Fibroblast of skin of left biceps (primary cell): ENCODE measurements at regions not wholly inside any gene's neighbourhood (a gene's known extent, or its start where the extent isn't known, plus 50 kb on each side); places are given as distances from the start of the nearest gene placed in this dataset.
"Not testable (repeated sequence)": the region's sequence is repeated elsewhere in the genome, so short reads cannot be mapped to it uniquely, and the experiment has no call there.

ENCODE experiments used
- DNase-seq, 2 experiments: peaks; one replicate each; pipeline ENCODE4 v3.0.0-alpha.2; 2013; ENCODE audit warnings: low read depth in 2 of 2

- no peak for DNase-seq
These were observed 1639.4 kb upstream of the C9orf72 start for GRCh38 chr9:29212397-29213387.

DNA sequence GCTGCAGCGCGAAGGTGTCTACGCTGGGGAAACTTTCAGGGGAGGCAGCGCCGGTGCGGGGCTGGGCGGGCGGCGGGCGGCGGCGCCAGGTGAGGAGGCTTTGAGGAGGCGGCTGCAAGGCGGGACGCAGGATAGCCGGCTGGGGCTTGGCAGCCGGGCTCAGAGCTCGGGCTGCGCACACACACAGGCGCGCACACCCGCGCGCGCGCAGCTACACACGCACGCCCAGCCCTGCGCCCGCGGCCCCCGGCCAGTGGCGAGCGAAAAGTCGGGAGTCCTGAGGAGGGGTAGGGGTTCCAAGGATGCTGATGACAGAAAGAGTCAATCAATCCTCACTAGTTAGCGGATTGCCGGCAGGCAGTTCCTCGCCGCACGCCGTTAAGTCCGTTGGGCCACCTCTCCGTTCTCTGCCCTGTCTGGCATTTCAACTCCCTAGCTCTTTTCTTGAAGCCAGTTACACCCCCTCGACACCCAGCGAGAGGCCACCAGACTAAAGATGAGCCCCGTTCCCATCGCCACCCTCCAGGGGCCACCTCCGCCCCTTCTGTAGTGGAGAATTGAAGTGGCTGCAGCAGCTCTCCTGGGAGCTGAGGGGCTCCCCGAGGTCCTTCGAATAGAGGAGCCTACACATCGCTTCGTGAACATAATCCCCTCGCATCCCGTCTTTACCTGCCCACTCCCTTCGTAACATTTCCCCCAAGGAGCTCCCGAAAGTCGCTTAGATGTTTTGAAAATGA is 1640.3 kb upstream of the C9orf72 start, which contains the start of gene LINGO2:
TSS of gene LINGO2 (minus strand) at position 185 of the 737 bp plus-strand sequence.
- DNase-seq: no peak

DNA sequence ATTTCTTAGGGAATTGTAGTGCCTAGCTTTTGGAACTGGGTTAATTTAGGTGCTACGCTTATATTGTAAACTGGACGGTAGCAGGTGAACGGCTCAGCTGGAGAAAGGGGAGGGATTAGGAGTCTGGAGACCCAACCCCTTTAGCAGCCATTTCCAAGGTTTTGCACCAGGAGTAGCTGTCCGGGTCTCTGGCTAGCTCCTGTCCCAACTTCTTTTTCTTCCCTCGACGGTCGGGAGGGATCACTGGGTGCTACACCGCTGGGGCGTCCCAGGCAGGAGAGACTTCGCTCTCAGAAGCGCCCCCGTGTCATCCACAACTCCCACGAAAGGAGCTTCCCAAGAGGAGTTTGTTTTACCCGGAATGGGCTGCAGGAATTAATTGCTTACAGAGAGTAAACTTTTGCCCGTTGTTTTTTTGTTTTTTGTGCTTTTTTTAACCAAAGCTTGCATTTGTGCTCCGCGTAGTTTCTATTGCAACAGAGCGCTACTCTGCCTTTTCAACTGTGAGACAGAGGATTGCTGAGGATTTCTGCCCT is 1640.9 kb upstream of the C9orf72 start:
- DNase-seq: no peak

DNA sequence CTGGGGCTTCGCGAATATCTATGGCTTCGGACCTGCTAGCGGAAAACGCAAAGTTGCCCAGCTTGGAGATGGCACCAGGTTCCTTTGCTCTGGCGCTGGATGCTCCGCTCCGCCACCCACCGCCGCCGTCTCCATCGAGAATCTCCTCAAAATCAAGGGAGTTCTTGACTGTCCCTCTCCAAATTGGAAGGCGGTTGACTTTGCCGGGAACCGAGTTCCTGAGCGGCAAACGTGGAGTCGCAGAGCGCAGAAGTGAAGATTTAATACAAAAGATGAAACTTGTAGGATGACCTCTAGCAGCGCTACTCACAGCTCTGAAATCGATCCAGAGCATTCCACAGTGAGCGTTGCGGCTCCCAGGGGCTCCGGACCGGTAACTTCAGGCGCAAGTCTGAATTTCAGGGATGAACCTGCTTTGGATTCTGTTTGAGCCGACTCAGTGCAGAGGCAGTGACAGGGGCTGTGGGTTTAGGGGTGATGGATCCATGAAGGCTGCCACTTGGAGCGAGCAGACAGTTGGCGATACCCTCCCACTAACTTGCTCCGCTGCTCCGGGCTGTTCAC is 1641.5 kb upstream of the C9orf72 start:
- DNase-seq: no peak

- DNase-seq: no peak
These were observed 1644.7 kb upstream of the C9orf72 start for GRCh38 chr9:29217966-29218365.

- no peak for DNase-seq
These were observed 1647.4 kb upstream of the C9orf72 start for GRCh38 chr9:29220596-29221251.

- no peak for DNase-seq
These were observed 1655.3 kb upstream of the C9orf72 start for GRCh38 chr9:29228558-29228957.

DNA sequence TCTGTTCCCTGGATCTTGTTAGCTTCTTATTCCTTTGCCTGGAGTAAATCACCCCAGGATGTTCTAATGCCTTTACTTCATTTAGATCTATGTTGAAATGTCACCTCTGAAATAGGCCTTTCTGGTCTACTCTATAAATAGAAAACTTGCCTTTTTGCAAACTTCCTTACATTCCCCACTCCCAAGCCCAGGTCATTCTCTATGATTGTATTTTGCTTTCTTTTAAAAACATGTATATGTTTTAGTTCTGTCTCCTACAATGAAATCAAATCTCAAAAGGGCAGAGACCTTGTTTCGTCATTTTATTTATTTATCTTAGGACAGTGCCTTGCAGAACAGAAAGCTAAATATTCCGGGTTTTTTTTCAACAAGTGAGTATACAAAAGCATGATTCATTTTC is 1657.7 kb upstream of the C9orf72 start:
- no peak for DNase-seq

DNA sequence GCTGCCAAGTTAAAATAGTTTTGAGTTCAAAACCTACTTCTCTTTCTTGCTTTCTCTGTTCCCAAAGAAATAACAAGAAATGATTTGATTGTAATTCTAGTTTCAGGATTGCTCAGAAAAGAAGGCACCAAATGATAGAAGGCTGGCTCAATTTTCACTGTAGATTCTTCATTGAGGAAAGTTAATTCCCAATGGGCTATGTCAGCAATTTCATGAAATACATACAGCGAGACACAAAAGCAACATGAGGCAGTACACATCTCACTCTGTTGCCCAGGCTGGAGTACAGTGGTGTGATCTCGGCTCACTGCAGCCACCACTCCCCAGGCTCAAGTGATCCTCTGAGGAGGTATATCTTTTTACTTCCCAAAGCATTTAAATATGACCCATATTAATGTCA is 1659.9 kb upstream of the C9orf72 start:
- no peak for DNase-seq

DNA sequence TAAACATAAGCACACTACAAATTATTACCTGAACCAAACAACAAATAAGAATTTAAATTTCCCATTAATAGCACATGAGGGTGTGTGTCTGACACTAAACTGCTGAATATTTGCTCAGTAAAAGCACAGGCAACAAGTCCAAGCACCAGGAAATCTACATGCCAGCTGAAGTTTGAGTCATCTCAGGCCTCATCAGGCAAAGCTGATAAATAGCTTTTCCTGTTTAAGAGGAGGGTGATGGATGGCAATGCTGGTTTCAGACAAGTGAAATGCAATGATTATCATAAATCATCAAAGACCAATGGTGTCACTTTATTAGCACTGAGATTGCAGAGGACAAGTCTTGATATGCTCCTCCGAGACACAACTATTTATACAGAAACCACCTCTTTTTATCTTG is 1668.0 kb upstream of the C9orf72 start:
- no peak for DNase-seq

GRCh38 chr9:29245351-29245750 is 1672.1 kb upstream of the C9orf72 start:
- no peak for DNase-seq

DNA sequence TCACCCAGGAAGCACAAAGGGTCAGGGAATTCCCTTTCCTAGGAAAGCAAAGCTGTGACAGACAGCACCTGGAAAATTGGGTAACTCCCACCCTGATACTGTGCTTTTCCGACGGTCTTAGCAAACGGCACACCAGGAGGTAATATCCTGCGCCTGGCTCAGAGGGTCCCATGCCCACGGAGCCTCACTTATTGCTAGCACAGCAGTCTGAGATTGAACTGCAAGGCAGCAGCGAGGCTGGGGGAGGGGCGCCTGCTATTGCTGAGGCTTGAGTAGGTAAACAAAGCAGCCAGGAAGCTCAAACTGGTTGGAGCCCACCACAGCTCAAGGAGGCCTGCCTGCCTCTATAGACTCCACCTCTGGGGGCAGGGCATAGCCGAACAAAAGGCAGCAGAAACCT is 1697.1 kb upstream of the C9orf72 start:
- DNase-seq: not testable (repeated sequence)

DNA sequence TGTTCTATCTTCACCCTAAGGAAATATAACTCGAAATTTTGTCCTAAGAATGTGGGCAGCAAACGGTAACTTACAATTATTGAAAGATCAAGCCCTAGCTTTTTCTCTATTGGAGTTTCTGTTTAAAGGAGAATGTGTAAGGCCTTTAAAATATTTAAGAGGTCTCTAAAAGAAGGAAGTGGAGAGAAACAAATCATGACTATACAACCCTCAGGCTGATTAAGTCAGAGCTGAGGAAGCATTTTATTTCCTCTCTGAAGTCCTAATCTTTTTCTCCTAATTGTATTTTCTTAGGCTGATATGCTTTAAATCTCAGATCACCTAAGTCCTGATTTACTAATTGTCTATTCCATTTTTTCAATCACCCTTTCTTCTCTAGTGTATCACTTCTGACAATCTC is 1708.8 kb upstream of the C9orf72 start:
- DNase-seq: no peak

GRCh38 chr9:29285818-29286217 is 1712.5 kb upstream of the C9orf72 start:
- no peak for DNase-seq

DNA sequence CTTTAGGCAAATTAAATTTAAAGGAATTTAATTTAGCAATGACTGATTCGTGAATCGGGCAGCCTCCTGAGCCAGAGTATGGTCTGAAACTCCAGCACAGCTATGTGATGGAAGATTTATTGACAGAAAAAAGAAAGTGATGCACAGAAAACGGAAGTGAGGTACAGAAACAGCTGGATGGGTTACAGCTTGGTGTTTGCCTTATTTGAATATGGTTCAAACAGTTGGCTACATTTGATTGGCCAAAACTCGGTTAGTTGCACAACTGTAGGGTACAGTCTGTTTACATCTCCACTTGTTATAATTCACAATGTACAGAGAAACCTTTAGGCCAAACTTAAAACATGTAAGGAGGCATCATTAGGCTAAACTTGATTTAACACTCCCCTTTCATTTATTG is 1716.1 kb upstream of the C9orf72 start:
- DNase-seq: no peak

GRCh38 chr9:29290516-29290915 is 1717.2 kb upstream of the C9orf72 start:
- DNase-seq: no peak

DNA sequence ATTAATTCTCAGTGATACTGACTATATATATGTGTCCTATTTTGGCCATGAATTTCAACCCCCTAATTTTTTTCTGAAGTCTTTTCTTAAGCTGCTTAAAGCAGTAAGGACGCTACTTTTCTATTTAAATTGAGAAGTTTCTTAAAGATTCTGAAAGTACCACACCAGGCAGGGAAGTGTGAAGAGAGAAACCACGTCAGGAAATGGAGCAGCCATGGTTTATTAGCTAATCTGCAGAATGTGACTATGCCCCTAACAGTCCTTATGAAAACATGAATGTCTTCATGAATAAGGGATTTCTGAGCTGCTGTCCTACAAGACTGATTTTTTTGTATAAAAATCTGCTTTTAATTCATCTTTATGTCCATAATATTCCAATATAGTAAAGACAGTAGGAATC is 1724.3 kb upstream of the C9orf72 start:
- DNase-seq: no peak

GRCh38 chr9:29311221-29311620 is 1737.9 kb upstream of the C9orf72 start:
- no peak for DNase-seq

DNA sequence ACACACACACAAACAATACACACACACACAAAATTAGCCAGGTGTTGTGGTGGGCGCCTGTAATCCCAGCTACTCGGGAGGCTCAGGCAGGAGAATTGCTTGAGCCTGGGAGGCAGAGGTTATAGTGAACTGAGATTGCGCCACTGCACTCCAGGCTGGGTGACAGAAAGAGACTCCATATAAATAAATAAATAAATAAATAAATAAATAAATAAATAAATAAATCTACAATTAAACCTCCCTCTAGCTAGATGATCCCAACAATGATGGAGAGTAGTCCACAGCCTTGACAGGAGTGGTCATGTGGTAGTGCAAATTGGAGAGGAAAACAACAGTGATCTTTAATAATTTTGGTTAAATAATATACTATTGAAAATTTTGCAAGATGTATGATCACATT is 1739.0 kb upstream of the C9orf72 start:
- no peak for DNase-seq

DNA sequence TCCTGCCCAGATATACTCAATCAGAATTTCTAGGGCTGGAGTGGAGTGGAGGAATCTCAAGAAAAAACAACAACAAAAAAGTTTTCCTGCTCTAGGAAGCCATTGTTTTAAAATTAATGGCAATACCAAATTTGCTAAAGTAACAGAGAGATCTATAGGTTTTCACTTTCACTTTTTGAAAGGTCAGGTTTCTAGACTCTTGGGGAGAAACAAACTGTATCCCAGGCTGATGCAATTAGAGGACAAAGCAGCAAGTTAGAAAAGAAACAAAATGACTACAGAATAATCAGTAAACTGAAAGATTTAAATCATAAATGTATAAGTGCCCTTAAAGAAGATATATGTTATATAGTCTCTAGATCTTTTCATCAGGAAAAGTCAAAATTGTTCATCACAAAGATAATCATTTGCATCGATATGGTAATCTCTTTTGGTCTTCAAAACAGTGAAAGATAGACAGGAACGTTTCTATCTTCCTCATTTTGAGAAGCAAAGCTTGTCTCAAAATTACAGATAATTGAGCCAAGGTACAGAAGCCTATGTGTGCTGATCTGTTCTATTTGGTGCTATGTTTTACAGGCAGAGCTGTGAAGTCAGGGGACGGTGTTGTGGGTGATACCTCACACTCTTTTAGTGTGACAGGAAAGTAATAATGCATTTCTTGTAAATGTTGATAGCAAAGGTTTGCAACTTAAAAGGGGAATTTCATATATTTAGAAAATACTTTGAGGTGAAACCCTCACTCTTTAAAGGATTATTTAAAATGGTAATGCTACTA is 1746.6 kb upstream of the C9orf72 start:
- DNase-seq: no peak

- DNase-seq: no peak
These were observed 1749.0 kb upstream of the C9orf72 start for GRCh38 chr9:29322240-29322639.
